ENCODE measurements at regions not wholly inside any gene's neighbourhood (a gene's known extent, or its start where the extent isn't known, plus 50 kb on each side); places are given as distances from the start of the nearest gene placed in this dataset.
"Not testable (repeated sequence)": the region's sequence is repeated elsewhere in the genome, so short reads cannot be mapped to it uniquely, and the experiment has no call there.

- DNase-seq, result no peak
Observed at GRCh38 chr20:60780388-60781025, 471.6 kb upstream of the CDH4 start.

GRCh38 chr20:60782959-60783625, 469.0 kb upstream of the CDH4 start:
- no peak for DNase-seq

DNA sequence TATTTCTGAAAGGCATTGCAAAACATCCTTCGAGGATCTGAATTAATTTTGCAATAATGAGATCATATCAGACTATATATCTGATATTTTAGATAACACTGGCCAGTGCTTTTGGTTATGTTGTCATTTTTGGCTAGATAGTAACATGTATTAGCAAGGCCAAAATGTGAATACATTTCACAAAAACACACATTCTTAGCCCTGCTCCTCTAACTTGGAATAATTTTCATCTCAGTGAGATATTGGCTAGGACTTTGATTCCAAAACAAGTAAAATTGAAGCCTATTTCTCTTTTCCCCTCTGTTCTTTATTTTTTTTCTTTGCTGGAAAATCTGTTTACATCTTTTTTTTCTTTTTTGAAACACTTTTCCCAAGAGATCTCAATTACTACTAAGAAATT, 466.8 kb upstream of the CDH4 start:
- DNase-seq, result no peak

- DNase-seq, result no peak
Observed at GRCh38 chr20:60785785-60786184, 466.3 kb upstream of the CDH4 start.

- no peak for DNase-seq
Observed at GRCh38 chr20:60786686-60787217, 465.3 kb upstream of the CDH4 start.

DNA sequence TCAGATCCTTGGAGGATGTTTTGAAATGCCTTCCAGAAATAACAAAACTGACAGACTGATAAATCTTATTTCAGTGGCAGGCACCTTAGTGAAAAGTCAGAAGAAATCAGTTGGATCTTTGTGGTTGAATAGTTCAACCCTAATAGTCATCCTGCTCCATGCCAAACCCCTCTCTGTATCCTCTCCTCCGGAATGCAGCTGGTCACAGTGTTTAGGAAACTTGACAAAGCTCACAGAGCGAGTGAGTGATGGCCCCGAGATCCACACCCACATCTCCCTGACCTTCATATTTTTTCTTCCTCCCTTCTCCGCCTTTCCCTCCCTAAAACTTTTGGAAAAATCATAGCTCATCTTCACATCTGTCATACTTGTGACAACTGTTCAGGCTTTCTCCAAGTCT, 464.8 kb upstream of the CDH4 start:
- DNase-seq, result no peak

DNA sequence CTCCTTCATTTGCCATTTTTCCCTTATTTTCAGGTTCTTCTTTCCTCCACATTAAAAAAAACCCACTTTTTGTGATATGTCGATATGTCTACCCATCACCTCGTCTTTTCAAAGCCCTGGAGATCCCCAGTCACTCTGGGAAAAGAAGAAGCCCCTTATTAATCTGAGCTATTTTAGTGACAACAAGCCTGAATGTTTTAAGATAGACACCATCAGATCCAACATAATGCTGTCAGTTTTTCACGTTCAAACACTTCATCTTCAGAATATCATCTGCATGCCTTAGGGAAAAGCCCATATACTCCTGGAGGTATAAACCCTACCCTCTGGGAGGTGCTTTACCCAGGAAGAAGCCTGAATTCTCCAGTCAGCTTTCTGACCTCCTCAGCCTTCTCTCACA, 464.0 kb upstream of the CDH4 start:
- DNase-seq, result no peak

DNA sequence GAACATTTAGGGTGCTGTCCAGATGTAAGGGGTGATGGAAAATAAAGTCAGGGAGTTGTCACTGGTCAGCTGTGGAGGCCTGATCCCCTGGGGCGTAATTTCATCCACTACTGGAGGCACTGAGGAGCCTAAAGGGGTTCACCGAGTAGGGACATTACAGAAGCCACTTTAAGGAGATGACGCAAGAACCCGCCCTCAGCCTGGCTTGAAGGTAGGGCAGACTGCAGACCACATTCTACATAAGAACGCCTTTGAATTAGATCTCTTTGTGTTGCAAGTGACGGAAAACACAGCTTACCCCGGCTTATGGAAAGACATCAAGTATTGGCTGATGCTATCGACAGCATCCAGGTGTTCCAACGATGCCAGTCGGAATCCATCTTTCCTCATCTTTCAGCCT, 462.7 kb upstream of the CDH4 start:
- DNase-seq, result no peak

- DNase-seq, result not testable (repeated sequence)
Observed at GRCh38 chr20:60790339-60790738, 461.7 kb upstream of the CDH4 start.

GRCh38 chr20:60791823-60792222, 460.2 kb upstream of the CDH4 start:
- no peak for DNase-seq

- no peak for DNase-seq
Observed at GRCh38 chr20:60792941-60793340, 459.1 kb upstream of the CDH4 start.

GRCh38 chr20:60794674-60795073, 457.4 kb upstream of the CDH4 start:
- no peak for DNase-seq

- no peak for DNase-seq
Observed at GRCh38 chr20:60795651-60796050, 456.4 kb upstream of the CDH4 start.

DNA sequence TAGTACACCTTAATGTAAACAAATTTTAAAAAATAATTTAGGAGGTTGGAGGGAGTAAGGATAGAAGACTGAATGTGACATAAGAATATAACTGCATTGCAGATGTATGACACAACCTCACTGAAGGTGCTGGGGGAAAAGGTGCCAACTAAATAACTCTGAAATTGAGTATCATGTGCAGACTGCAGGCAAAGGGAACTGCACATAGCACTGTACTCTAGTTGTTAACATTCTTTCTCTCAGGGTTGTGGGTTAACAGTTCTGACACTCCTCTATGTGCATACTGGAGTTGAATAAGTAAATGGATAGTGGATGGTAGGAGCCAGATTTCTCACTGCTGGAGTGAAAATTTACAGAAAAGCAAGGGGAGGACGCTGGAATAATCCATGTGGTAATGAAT, 451.9 kb upstream of the CDH4 start:
- DNase-seq, result no peak

GRCh38 chr20:60802676-60803075, 449.4 kb upstream of the CDH4 start:
- no peak for DNase-seq

GRCh38 chr20:60803335-60804055, 448.6 kb upstream of the CDH4 start:
- DNase-seq, result no peak

DNA sequence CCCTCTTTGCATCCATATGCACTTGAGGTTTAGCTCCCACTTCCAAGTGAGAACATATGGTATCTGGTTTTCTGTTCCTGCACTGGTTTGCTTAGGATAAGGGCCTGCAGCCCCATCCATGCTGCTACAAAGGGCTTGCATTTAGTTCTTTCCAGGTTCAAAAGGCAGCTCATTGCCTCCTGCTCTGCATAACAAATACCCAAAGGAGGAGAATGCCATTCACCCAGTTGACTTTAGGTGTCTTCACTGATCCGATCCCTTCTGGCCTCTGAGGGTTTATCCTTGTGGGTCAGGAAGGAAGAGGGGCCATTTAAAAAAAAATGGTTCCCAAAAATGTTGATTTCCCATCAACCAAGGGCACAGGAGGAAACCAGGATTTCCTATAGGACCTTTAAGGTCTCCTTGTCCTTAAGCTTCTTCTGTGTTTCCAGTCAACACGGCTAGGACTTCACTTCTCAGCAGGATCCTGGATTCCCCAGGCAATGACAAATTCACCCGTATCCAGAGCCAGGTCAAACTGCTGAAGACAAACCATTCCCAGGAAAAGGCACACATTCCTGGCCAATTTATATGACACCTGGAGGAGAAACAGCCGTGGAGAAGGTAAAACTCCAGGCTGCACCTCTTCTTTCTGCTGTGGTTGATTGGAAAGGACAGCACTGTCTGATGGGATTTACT, 447.7 kb upstream of the CDH4 start:
- no peak for DNase-seq

- no peak for DNase-seq
Observed at GRCh38 chr20:60804918-60805630, 447.0 kb upstream of the CDH4 start.

DNA sequence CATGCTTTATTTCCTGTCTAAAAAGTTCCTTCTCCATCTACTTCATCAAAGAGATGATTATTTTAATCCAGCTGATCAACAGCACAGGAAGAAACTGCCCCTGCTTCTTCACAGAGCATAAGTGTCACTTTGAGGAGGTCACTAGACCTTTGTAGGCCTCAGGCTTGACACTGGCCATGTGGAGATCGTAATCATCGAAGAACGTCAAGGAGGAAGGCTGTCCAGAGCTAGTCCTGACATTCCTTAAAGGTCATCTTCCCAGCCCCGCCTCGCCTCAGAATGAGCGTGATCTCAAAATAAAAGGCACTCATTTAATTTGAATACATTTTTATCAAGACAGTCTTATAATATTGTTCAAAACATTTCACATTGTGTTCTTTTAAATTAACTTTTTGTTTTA, 445.7 kb upstream of the CDH4 start:
- no peak for DNase-seq

GRCh38 chr20:60806824-60807223, 445.2 kb upstream of the CDH4 start:
- no peak for DNase-seq

- no peak for DNase-seq
Observed at GRCh38 chr20:60808003-60808672, 443.9 kb upstream of the CDH4 start.

- DNase-seq, result no peak
Observed at GRCh38 chr20:60808701-60809100, 443.4 kb upstream of the CDH4 start.
